Endothelial cell of umbilical vein (primary cell): ENCODE measurements at regions not wholly inside any gene's neighbourhood (a gene's known extent, or its start where the extent isn't known, plus 50 kb on each side); places are given as distances from the start of the nearest gene placed in this dataset.

Source experiments
- BruUV-seq: library from RNA; stranded (reverse); fragments of 400-500 nt; replicated peaks from 2 replicates; lab custom pipeline; 2021; lab: Mats Ljungman, UMichigan
- CTCF ChIA-PET: fragments of 300-600, 350-600 bp; sonication (Branson Sonifier 250); formaldehyde crosslinking; loops from one replicate; lab custom pipeline; 2021; ENCODE audit warnings: antibody characterized with exemption, inconsistent platforms; lab: Charles Lee
- POLR2A ChIA-PET: fragments of 300-600, 350-600 bp; sonication (Branson Sonifier 250); formaldehyde crosslinking; loops from one replicate; lab custom pipeline; 2021; ENCODE audit warnings: antibody characterized with exemption, inconsistent platforms; lab: Charles Lee
- DNase-seq: peaks from one replicate; pipeline ENCODE4 v3.0.0-alpha.2; 2011; ENCODE audit warnings: low read depth, low spot score
- FAIRE-seq: peaks from 2 replicates; lab custom pipeline; 2011; peaks lifted over from hg19 to GRCh38; lab: Jason Lieb, UNC
- H2AFZ ChIP-seq: 2 replicates; pipeline ENCODE4 v1.6.0; 2012; ENCODE audit warnings: low read depth, low read length, control low read depth, inconsistent platforms
- H3K27ac ChIP-seq: 2 replicates; pipeline ENCODE4 v1.5.1; 2011; ENCODE audit warnings: low read depth, mild to moderate bottlenecking, control low read depth, low read length, moderate library complexity; ENCODE audit not compliant: insufficient read depth
- H3K27me3 ChIP-seq, 2 experiments: 2 replicates each; pipeline versions ENCODE4 v1.6.0 to v1.6.1; 2011; ENCODE audit warnings: low read length in 2 of 2, mixed read lengths in 1 of 2; ENCODE audit not compliant: control insufficient read depth in 2 of 2, insufficient read depth in 2 of 2
- H3K36me3 ChIP-seq, 2 experiments: 2 replicates in 1 of 2; 3 replicates in 1 of 2; pipeline ENCODE4 v1.5.1; 2011; ENCODE audit warnings: low read length in 2 of 2, mild to moderate bottlenecking in 1 of 2, moderate library complexity in 1 of 2; ENCODE audit not compliant: control insufficient read depth in 2 of 2, insufficient read depth in 2 of 2; ENCODE audit errors: extremely low read depth in 1 of 2
- H3K4me1 ChIP-seq: 3 replicates; pipeline ENCODE4 v1.5.1; 2011; ENCODE audit warnings: mild to moderate bottlenecking, low read length; ENCODE audit not compliant: control insufficient read depth, insufficient read depth; ENCODE audit errors: extremely low read depth
- H3K4me2 ChIP-seq: 2 replicates; pipeline ENCODE4 v1.6.1; 2011; ENCODE audit warnings: low read length, control low read depth, mixed read lengths; ENCODE audit not compliant: insufficient read depth
- H3K4me3 ChIP-seq, 3 experiments: fragments of 200-600 bp in 1 of 3; sonication (generic), shearing (Covaris generic) in 1 of 3; replicated peaks in 1 of 3; 2 replicates each; pipeline ENCODE4 v1.5.1; 2011 to 2016; ENCODE audit warnings: control low read depth in 3 of 3, low read length in 3 of 3, mild to moderate bottlenecking in 2 of 3, inconsistent platforms in 1 of 3, low read depth in 1 of 3, moderate library complexity in 1 of 3; ENCODE audit not compliant: insufficient read depth in 1 of 3
- H3K79me2 ChIP-seq: 2 replicates; pipeline ENCODE4 v1.6.0; 2012; ENCODE audit warnings: low read length, inconsistent platforms; ENCODE audit not compliant: control insufficient read depth, insufficient read depth
- H3K9ac ChIP-seq: replicated peaks from 2 replicates; pipeline ENCODE3; 2011; ENCODE audit warnings: low read length, control low read depth; ENCODE audit not compliant: insufficient read depth; ENCODE audit errors: extremely low read depth
- H3K9me1 ChIP-seq: replicated peaks from 3 replicates; pipeline ENCODE4 v1.6.0; 2011; ENCODE audit warnings: mild to moderate bottlenecking, low read length; ENCODE audit not compliant: control insufficient read depth, insufficient read depth; ENCODE audit errors: extremely low read depth
- H3K9me3 ChIP-seq: replicated peaks from 2 replicates; pipeline ENCODE4 v1.5.1; 2012; ENCODE audit warnings: low read length, inconsistent platforms; ENCODE audit not compliant: control insufficient read depth, insufficient read depth
- H4K20me1 ChIP-seq: replicated peaks from 2 replicates; pipeline ENCODE3; 2011; ENCODE audit warnings: mild to moderate bottlenecking, low read length; ENCODE audit not compliant: control insufficient read depth, insufficient read depth; ENCODE audit errors: extremely low read depth
- CTCF ChIP-seq, 2 donors: IDR thresholded peaks; 1 replicate in 1 of 2; 2 replicates in 1 of 2; pipeline ENCODE4 v1.5.1; 2011; ENCODE audit warnings: low read length in 2 of 2, mild to moderate bottlenecking in 2 of 2, moderate library complexity in 2 of 2, control low read depth in 1 of 2, inconsistent platforms in 1 of 2, low read depth in 1 of 2; ENCODE audit not compliant: insufficient read depth in 1 of 2; ENCODE audit errors: extremely low read depth in 1 of 2
- EZH2 ChIP-seq: IDR thresholded peaks from 2 replicates; pipeline ENCODE4 v1.6.1; 2012; ENCODE audit warnings: borderline replicate concordance, low read depth, mild to moderate bottlenecking, moderate library complexity, low read length, inconsistent platforms; ENCODE audit not compliant: severe bottlenecking
- FOS ChIP-seq: IDR thresholded peaks from 2 replicates; pipeline ENCODE4 v1.6.1; 2011; ENCODE audit warnings: mild to moderate bottlenecking, low read length, moderate library complexity, borderline replicate concordance; ENCODE audit not compliant: insufficient read depth
- GATA2 ChIP-seq: IDR thresholded peaks from 2 replicates; pipeline ENCODE4 v1.7.0; 2011; ENCODE audit warnings: low read depth, mild to moderate bottlenecking, moderate library complexity, mixed read lengths, low read length; ENCODE audit not compliant: insufficient read length, insufficient read depth
- JUN ChIP-seq: IDR thresholded peaks from 2 replicates; pipeline ENCODE4 v1.6.1; 2011; ENCODE audit warnings: borderline replicate concordance, low read depth; ENCODE audit not compliant: insufficient read length, insufficient read depth
- MYC ChIP-seq: IDR thresholded peaks from one replicate; pipeline ENCODE4 v1.6.1; 2011; ENCODE audit warnings: mild to moderate bottlenecking, low read depth, low read length
- POLR2A ChIP-seq: IDR thresholded peaks from 2 replicates; pipeline ENCODE4 v1.6.1; 2012; ENCODE audit warnings: low read depth, mild to moderate bottlenecking, control low read depth, low read length
- POLR2AphosphoS5 ChIP-seq: IDR thresholded peaks from 2 replicates; pipeline ENCODE4 v1.6.1; 2012; ENCODE audit warnings: low read depth, mild to moderate bottlenecking, control low read depth, low read length, moderate library complexity; ENCODE audit not compliant: insufficient read depth
- dilution Hi-C: fragments of 300-500 bp; cut with MboI; formaldehyde crosslinking; loops from one replicate; pipeline ENCODE4 v1.15.0; 2019; ENCODE audit warnings: low sequenced_read_pairs; ENCODE audit not compliant: extremely low pct_ligation_motif_present
- intact Hi-C: fragments of 100-400 bp; cut with micrococcal nuclease; formaldehyde crosslinking; loops from one replicate; pipeline ENCODE4 v1.10.0; 2022
- TF ChIP-seq, protein P1 (sequence below): IDR thresholded peaks from 2 replicates; pipeline ENCODE4 v1.6.1; 2011; ENCODE audit not compliant: insufficient read depth, insufficient read length

DNA sequence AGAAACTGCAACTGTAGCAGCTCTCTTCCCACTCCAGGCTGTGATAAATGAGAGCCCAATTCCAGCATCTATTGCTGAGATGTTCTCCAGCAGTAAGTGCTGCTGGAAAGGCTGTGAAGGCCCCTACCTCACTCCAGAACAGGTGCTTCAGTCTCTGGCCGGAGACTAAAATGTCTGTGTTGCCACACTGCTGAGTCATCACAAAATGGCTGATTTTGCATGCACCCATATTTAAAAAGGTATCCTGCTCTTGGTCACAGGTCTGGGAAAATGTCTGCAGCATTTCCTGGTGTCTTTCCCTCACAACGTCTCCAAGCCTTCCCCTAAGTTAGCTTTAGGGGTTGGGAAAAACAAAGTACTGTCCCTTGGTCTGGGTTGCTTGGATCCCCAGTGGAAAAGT, 95.1 kb downstream of the TPBG start:
- no TSS peak for BruUV-seq
- Histone ChIP-seq H3K4me2 (no peak overlapping the region), H4K20me1 (no peaks in the 10 kb centered on the region), H3K36me3 (no peaks in the 10 kb centered on the region), H3K79me2 (no peaks in the 10 kb centered on the region), H3K9me1 (no peaks in the 10 kb centered on the region), H3K4me1 (no peaks in the 10 kb centered on the region), H3K27me3 (no peaks in the 10 kb centered on the region), H3K9me3 (no peaks in the 10 kb centered on the region), H3K9ac (no peak overlapping the region), H2AFZ (no peak overlapping the region), H3K27ac (no peak overlapping the region), H3K4me3 (no peak overlapping the region)
- ChIA-PET POLR2A (no interaction called here), CTCF (no interaction called here)
- intact Hi-C loops (no loop called here), dilution Hi-C loops (no loop called here)
- FAIRE-seq: no peak
- DNase-seq: no peak
- TF ChIP-seq FOS: no peak
- no peak for TF ChIP-seq MYC
- no peak for TF ChIP-seq EZH2
- TF ChIP-seq JUN: no peak
- no peak for TF ChIP-seq POLR2AphosphoS5
- no peak for TF ChIP-seq POLR2A

GRCh38 chr6:82461536-82461935, 97.9 kb downstream of the TPBG start:
- intact Hi-C loops: no loop called here
- dilution Hi-C loops: no loop called here
- TF ChIP-seq, protein P1, sequence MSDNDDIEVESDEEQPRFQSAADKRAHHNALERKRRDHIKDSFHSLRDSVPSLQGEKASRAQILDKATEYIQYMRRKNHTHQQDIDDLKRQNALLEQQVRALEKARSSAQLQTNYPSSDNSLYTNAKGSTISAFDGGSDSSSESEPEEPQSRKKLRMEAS: no peak
- TF ChIP-seq POLR2A (no peak), MYC (no peak), POLR2AphosphoS5 (no peak), GATA2 (no peak), CTCF (IDR thresholded peaks at IDR 0.05; ENCODE audit: extremely low read depth in 1 of 2, insufficient read depth in 1 of 2, low read depth in 1 of 2, low read length in 2 of 2) (no peak), FOS (no peak), JUN (no peak), EZH2 (no peak)

More at GRCh38 chr6:82461536-82461935, 97.9 kb downstream of the TPBG start:
- no peaks in the 10 kb centered on the region for H3K79me2 ChIP-seq
- no peak overlapping the region for H3K4me3 ChIP-seq
- H3K27ac ChIP-seq: no peak overlapping the region
- H3K9me3 ChIP-seq: no peaks in the 10 kb centered on the region
- ChIA-PET CTCF (no interaction called here), POLR2A (no interaction called here)
- H3K27me3 ChIP-seq: no peaks in the 10 kb centered on the region
- FAIRE-seq (no peak), DNase-seq (no peak)
- no peaks in the 10 kb centered on the region for H3K9me1 ChIP-seq
- no TSS peak for BruUV-seq
- no peaks in the 10 kb centered on the region for H3K36me3 ChIP-seq
- no peaks in the 10 kb centered on the region for H4K20me1 ChIP-seq
- H2AFZ ChIP-seq: no peak overlapping the region
- H3K9ac ChIP-seq: no peak overlapping the region
- H3K4me1 ChIP-seq: no peaks in the 10 kb centered on the region
- H3K4me2 ChIP-seq: no peak overlapping the region
